Coronary artery (tissue), 2 donors: ENCODE measurements at regions not wholly inside any gene's neighbourhood (a gene's known extent, or its start where the extent isn't known, plus 50 kb on each side); places are given as distances from the start of the nearest gene placed in this dataset.

Experiments
- DNase-seq: peaks from one replicate; pipeline ENCODE4 v3.0.0-alpha.2; 2017; ENCODE audit warnings: low spot score
- H3K27ac ChIP-seq, 2 donors: fragments of 200-600 bp; sonication (generic); one replicate each; pipeline ENCODE4 v1.5.1; 2016 to 2019
- H3K4me3 ChIP-seq: fragments of 200-600 bp; sonication (generic); 2 replicates; pipeline ENCODE4 v1.5.1; 2016; ENCODE audit warnings: mild to moderate bottlenecking, moderate library complexity
- TF ChIP-seq, protein P1 (sequence below): fragments of 200-600 bp; sonication (generic); IDR thresholded peaks from one replicate; pipeline ENCODE4 v1.5.1; 2019; ENCODE audit warnings: antibody characterized with exemption

- Histone ChIP-seq H3K27ac (no peak overlapping the region), H3K4me3 (no peak overlapping the region)
- TF ChIP-seq, protein P1, sequence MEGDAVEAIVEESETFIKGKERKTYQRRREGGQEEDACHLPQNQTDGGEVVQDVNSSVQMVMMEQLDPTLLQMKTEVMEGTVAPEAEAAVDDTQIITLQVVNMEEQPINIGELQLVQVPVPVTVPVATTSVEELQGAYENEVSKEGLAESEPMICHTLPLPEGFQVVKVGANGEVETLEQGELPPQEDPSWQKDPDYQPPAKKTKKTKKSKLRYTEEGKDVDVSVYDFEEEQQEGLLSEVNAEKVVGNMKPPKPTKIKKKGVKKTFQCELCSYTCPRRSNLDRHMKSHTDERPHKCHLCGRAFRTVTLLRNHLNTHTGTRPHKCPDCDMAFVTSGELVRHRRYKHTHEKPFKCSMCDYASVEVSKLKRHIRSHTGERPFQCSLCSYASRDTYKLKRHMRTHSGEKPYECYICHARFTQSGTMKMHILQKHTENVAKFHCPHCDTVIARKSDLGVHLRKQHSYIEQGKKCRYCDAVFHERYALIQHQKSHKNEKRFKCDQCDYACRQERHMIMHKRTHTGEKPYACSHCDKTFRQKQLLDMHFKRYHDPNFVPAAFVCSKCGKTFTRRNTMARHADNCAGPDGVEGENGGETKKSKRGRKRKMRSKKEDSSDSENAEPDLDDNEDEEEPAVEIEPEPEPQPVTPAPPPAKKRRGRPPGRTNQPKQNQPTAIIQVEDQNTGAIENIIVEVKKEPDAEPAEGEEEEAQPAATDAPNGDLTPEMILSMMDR = no peak
- DNase-seq = no peak
Measured at GRCh38 chr14:87306409-87307168, 686.4 kb downstream of the GALC start.

DNA sequence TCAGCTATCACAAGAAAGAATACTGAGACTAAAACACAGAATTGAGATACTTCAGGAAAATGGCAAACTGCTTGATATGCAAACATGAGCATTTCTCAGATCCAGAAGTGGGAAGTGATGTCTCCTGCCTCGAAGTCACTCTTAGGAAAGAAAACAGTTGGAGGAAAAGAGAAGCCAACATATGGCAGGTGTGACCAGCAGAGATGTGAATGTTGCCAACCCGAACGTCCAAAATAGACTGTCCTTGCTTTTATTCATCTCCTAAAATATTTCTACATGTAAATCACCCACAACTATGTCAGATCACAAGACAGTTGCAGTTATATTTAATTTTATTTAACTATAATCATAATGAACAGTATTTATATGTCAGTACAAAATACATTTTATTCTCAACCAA, 687.6 kb downstream of the GALC start:
- DNase-seq = no peak
- Histone ChIP-seq H3K4me3 (no peak overlapping the region), H3K27ac (no peak overlapping the region)
- TF ChIP-seq, protein P1 = no peak

GRCh38 chr14:87304404-87304803, 688.6 kb downstream of the GALC start:
- Histone ChIP-seq H3K4me3 (no peak overlapping the region), H3K27ac (no peak overlapping the region)
- TF ChIP-seq, protein P1 = no peak
- DNase-seq = no peak

- DNase-seq = no peak
- TF ChIP-seq, protein P1 = no peak
- Histone ChIP-seq H3K27ac (no peak overlapping the region), H3K4me3 (no peak overlapping the region)
Measured at GRCh38 chr14:87286826-87287225, 706.2 kb downstream of the GALC start.

DNA sequence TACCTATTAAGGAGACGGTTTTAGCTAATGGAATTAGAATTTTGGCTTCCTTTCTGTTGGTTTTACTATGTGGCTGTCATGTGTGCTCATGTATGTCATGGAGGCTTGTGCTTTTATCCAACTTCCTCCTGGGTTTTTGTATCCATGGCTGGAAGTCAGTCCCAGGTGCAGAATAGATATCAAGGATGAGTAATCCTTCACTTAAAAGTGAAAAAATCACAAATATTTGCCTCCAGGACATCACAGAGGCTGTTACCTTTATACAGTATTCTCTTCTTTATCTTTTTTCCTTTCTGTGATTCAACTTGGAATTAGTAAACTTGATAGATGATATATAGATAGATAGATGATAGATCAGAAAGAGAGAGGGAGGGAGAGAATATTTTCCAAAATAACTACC, 706.8 kb downstream of the GALC start:
- Histone ChIP-seq H3K4me3 (no peak overlapping the region), H3K27ac (no peak overlapping the region)
- TF ChIP-seq, protein P1 = no peak
- DNase-seq = no peak

GRCh38 chr14:87285506-87285905, 707.5 kb downstream of the GALC start:
- no peak overlapping the region for H3K4me3 ChIP-seq
- no peak for DNase-seq
- H3K27ac ChIP-seq = no peak overlapping the region
- TF ChIP-seq, protein P1 = no peak

- Histone ChIP-seq H3K4me3 (no peak overlapping the region), H3K27ac (no peak overlapping the region)
- DNase-seq = no peak
- TF ChIP-seq, protein P1 = no peak
Measured at GRCh38 chr14:87283547-87283946, 709.4 kb downstream of the GALC start.
